Right renal cortex interstitium (tissue), 3 donors: ENCODE measurements at regions not wholly inside any gene's neighbourhood (a gene's known extent, or its start where the extent isn't known, plus 50 kb on each side); places are given as distances from the start of the nearest gene placed in this dataset.

Experiments used
- DNase-seq, 3 donors: peaks; one replicate each; pipeline ENCODE4 v3.0.0-alpha.2; 2013; ENCODE audit warnings: low read depth in 3 of 3, low spot score in 2 of 3

- DNase-seq = no peak
Measured at GRCh38 chr20:24761220-24762065, 187.6 kb upstream of the CST7 start.

- no peak for DNase-seq
Measured at GRCh38 chr20:24762371-24762770, 186.7 kb upstream of the CST7 start.

DNA sequence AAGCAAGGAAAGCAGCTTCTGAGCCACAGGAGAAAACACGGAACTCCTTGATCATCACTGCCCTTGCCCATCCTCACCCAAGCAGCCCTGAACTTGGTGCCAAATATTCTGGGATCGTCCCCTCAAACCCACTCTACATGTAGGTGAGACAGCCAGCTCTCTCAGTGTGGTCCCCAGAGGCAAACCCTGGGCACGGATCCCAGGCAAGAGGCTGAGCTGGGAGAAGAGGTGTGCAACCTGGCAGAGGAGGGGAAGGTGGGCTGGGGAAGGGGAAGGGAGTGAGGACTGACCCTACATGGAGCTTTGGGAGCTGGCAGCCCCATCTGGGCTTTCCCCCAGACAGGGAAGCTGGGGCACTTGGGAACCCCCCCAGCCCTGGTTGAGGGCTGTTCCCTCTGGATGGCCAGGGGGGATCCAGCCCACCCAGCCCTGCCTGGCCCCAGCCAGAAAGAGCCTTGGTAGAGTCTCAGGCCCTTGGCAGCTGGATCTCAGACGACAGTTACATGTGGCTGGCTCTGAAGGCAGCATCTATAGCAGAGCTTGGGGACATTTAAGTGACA, 186.2 kb upstream of the CST7 start:
- DNase-seq = no peak

DNA sequence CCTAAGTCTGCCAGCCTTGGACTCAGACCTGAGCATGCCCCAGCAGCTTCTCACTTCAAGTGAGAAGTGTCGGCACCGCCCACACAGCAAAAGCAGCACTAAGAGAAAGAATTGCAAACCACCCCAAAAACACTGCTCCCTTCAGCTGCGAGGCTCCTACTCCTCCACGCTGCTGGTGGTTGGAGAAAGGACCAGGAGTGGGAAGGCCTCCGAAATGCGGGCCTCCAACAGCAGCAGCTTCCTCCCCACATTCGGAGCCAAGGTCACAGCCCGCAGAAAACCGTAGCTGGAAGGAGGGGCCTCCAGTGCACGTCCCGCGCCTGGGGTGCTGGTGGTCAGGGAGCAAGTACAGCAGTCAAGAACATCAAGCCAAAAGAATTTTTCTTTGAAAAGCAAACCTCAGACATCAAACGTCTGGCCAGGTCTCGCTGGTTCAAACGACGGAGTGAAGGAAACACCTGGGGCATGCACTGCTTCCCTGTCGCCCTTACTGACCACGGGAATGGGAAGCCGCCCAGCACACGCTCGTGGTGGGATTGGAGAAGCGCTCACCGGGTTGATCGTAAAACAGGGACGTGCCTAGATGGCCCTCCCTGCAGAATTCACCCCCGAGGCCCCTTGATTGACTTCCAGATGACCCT, 185.6 kb upstream of the CST7 start:
- DNase-seq = no peak

GRCh38 chr20:24764027-24764793, 184.9 kb upstream of the CST7 start:
- DNase-seq = no peak

DNA sequence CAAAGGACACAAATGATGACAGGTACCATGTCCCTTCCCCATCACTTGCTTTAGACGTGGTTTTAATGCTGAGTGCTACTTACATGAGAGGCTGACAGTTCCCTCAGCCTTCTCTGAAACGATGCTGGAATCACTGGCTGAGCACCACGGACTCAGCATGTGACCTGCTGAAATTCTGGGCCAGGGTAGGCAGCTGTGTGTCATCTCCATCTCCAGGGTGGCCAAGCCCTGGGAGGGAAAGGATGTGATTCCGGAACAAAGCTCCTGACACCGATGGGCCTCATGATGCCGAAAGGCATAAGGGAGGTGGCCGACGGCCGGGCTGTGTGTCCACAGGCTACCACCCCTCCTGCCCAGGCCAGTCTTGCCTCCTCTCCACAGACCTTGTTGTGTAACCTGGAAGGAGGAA, 184.3 kb upstream of the CST7 start:
- no peak for DNase-seq

DNA sequence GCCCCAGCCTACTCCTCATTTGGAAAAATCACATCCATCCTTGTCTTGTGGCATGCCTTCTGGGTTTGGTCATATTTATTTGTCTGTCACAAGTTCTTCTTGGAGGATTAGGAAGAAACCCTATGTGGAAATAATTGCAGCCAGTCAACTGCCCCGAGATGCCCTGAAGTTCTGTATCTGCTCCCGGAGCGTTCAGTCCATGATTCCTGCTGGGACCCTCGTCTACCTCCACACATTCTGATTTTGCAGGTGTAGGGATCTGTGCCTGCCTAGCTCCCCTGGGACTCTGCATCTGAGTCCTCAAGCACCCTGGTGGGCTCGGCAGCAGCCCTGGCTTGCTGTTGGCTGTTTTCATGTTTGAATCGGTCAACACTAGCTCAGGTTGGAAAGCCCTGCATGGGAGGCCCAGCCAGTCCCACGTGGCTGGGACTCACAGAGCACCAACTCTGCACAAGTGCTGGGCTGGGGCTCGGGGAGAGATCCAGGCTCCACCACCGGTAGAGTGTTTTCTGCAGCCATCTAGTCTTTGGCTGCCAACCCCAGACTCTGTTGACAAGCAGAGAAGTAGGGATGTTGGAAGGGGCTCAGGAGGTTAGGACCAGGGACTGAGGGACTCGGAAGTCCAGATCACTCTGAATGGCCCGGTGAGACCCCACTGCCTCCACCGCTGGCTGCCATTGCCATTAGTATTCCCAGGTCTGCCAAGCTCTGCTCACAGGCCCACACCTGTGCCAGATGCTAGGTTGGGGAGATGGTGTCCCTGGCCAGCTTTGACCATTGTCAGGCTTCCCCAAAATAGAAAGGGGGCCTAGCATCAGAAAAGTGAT, 183.5 kb upstream of the CST7 start:
- no peak for DNase-seq

DNA sequence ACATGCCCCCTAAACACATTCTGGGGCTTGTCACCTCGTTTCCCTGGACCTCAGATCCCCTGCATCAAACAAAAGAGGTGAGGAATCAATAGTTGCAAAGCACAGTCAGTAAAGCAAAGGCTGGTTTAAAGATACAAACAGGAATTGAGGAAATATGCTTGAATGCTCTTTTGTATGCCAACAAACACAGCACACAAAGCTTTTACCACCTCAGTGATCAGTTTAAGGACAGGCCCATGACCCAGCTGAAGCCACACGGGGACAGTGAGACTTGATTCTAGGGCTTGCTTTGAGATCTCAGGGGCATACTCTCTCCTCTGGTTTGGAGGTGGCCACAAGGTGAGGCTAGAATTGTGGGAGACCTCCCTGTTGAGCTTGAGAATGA, 182.9 kb upstream of the CST7 start:
- DNase-seq = no peak

GRCh38 chr20:24766826-24767622, 182.0 kb upstream of the CST7 start:
- no peak for DNase-seq

DNA sequence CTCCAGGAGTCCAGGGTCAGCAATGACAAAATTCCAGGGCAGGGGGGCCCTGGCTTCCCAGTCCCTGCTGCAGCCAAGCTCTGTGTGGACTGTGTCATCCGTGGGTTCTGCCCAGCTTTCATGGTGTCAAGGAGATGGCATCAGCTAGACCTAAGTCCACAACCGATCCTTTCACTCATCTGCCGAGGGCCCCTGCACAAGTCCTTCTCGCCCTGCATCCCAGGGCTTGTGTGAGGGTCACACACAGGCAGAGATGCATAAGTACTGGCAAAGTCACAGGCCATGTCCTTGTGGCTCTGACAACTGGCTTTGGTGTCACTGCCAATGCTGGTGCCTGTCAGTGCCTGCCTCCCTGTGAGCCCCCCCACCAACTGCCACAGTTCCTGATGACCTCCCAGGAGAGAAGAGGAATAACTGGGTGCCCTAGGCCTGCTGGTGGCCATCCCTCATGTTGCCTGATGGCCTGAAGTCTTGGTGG, 181.4 kb upstream of the CST7 start:
- no peak for DNase-seq

DNA sequence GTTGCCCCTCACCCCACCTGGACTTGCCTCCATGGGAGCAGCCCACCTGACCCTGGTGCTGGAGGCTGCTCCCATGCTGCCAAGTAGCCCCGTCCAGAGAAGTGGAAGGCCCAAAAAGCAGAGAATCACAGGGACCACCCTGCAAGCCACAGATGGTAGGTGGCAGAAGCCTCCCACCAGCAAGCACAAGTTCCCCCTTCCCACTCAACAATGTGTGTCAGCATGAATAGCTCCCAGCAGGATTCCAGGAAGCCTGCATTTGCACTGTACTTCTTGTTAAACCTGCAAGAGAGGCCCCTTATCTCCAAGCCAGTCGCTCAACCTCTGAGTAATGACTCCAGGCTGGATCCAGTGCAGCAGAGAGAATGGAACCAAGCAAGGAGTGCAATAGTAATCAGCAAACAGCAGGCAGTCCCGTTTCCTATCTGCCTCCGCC, 180.8 kb upstream of the CST7 start:
- no peak for DNase-seq

GRCh38 chr20:24768713-24769601, 180.1 kb upstream of the CST7 start:
- no peak for DNase-seq

DNA sequence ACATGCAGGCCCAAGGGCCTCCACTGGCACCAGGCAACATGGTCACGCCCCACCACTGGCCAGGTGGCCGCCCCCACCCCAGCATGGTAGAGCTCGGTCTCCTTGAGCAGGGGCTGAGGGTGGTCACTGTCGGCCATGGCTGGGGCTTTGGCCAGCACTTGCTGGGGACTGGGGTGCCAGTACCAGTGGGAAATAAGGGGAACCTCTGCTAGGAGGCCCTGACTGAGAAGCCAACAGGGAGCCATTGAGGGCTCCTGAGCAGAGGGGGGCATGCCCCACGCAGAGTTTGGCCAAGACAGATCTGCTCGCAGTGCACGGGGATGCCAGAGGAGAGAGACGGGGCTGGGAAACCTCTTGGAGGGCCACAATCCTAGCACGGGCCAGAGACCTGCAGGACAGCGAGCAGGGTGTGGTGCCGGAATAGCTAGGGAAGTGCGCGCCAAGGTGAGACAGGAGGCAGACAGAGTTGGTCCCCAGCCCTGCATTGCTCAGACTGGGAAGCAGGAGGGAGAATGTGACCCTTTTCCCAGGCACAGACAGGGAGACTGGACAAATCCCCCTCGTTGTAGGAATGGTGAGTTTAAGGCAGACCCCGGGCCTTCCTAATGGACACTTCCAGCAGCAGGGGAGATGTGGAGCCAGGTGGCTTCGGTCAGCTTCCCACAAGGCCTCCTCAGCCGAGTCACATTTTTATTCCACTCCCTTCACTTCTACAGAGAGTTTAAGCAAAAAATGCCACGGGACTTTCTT, 179.0 kb upstream of the CST7 start:
- DNase-seq = no peak

GRCh38 chr20:24770628-24771541, 178.2 kb upstream of the CST7 start:
- no peak for DNase-seq

- DNase-seq = no peak
Measured at GRCh38 chr20:24771542-24772061, 177.5 kb upstream of the CST7 start.

GRCh38 chr20:24772667-24773066, 176.4 kb upstream of the CST7 start:
- no peak for DNase-seq
